K562 (cell line): ENCODE measurements at regions not wholly inside any gene's neighbourhood (a gene's known extent, or its start where the extent isn't known, plus 50 kb on each side); places are given as distances from the start of the nearest gene placed in this dataset.
A peak's percentile ranks its signal among the peaks of the same experiment; 100 is the strongest.

Experiments
- GATAD2B ChIP-seq: fragments of 450-650 bp; IDR thresholded peaks from 2 replicates; pipeline ENCODE4 v1.6.1; 2017; ENCODE audit warnings: mild to moderate bottlenecking, borderline replicate concordance
- KDM1A ChIP-seq, 2 experiments: fragments of 450-650 bp; IDR thresholded peaks; 2 replicates each; pipeline ENCODE4 v1.6.1; 2016; ENCODE audit warnings: mild to moderate bottlenecking in 2 of 2
- KDM5B ChIP-seq: fragments of 200-600 bp; sonication (generic); IDR thresholded peaks from 2 replicates; pipeline ENCODE4 v1.6.1; 2012; ENCODE audit warnings: low read depth, mild to moderate bottlenecking, moderate library complexity, low read length, control low read depth, inconsistent platforms; ENCODE audit not compliant: insufficient replicate concordance
- MAFG ChIP-seq: fragments of 450-650 bp; conservative IDR thresholded peaks from 2 replicates; pipeline ENCODE4 v1.6.1; 2016; ENCODE audit warnings: missing genetic modification characterization, missing compliant biosample characterization
- MYBL2 ChIP-seq, 2 experiments: fragments of 450-650 bp in 1 of 2; sonication (generic) in 1 of 2; formaldehyde crosslinking in 1 of 2; IDR thresholded peaks; 2 replicates each; pipeline versions ENCODE4 v1.6.1 to v1.8.1; 2017 to 2022; ENCODE audit warnings: borderline replicate concordance in 1 of 2, inconsistent platforms in 1 of 2, low read depth in 1 of 2, mild to moderate bottlenecking in 1 of 2, missing genetic modification reagents in 1 of 2, moderate library complexity in 1 of 2
- NELFE ChIP-seq: IDR thresholded peaks from 2 replicates; pipeline ENCODE4 v1.6.1; 2011; ENCODE audit warnings: mild to moderate bottlenecking; ENCODE audit not compliant: insufficient read depth, insufficient read length
- RAD51 ChIP-seq: fragments of 450-650 bp; IDR thresholded peaks from 2 replicates; pipeline ENCODE4 v1.7.1; 2016; ENCODE audit warnings: low read depth, mild to moderate bottlenecking, borderline replicate concordance
- RNF219 ChIP-seq: fragments of 250-450 bp; sonication (Bioruptor Pico); IDR thresholded peaks from 2 replicates; pipeline ENCODE4 v1.5.0; 2022; ENCODE audit warnings: mild to moderate bottlenecking
- SAFB2 ChIP-seq: fragments of 200-400 bp; formaldehyde crosslinking; IDR thresholded peaks from 2 replicates; pipeline ENCODE4 v1.6.1; 2018; ENCODE audit warnings: borderline replicate concordance, low read length, low read depth, moderate library complexity; ENCODE audit not compliant: severe bottlenecking
- ZBED1 ChIP-seq: IDR thresholded peaks from 2 replicates; pipeline ENCODE4 v1.6.1; 2014
- ZNF589 ChIP-seq: fragments of 200-800 bp; sonication (Bioruptor generic); IDR thresholded peaks from 2 replicates; pipeline ENCODE4 v1.6.1; 2016; ENCODE audit warnings: low read depth, missing genetic modification characterization, missing compliant biosample characterization
- ZNF740 ChIP-seq, 3 experiments: fragments of 200-800 bp in 1 of 3; sonication (Bioruptor generic) in 1 of 3; sonication (generic) in 1 of 3; formaldehyde crosslinking in 1 of 3; IDR thresholded peaks; 2 replicates each; pipeline versions ENCODE4 v1.6.1 to v1.8.0; 2016 to 2022; ENCODE audit warnings: mild to moderate bottlenecking in 2 of 3, missing compliant biosample characterization in 2 of 3, missing genetic modification characterization in 2 of 3, missing genetic modification reagents in 1 of 3
- ZZZ3 ChIP-seq: fragments of 450-650 bp; IDR thresholded peaks from 2 replicates; pipeline ENCODE4 v1.6.1; 2016; ENCODE audit warnings: antibody characterized with exemption, mild to moderate bottlenecking, moderate library complexity
- TF ChIP-seq, protein P1 (sequence below), 2 experiments: fragments of 150-350 bp in 1 of 2; IDR thresholded peaks; 2 replicates each; pipeline ENCODE4 v1.6.1; 2012 to 2016; ENCODE audit warnings: low read depth in 2 of 2, low read length in 2 of 2, mild to moderate bottlenecking in 1 of 2, moderate library complexity in 1 of 2
- TF ChIP-seq, protein P2 (sequence below): fragments of 450-650 bp; formaldehyde crosslinking; IDR thresholded peaks from 2 replicates; pipeline ENCODE4 v1.4.0; 2020; ENCODE audit warnings: mild to moderate bottlenecking, moderate library complexity
- TF ChIP-seq, protein P3 (sequence below): fragments of 450-650 bp; formaldehyde crosslinking; IDR thresholded peaks from 2 replicates; pipeline ENCODE4 v1.4.0; 2022; ENCODE audit warnings: mild to moderate bottlenecking, moderate library complexity

DNA sequence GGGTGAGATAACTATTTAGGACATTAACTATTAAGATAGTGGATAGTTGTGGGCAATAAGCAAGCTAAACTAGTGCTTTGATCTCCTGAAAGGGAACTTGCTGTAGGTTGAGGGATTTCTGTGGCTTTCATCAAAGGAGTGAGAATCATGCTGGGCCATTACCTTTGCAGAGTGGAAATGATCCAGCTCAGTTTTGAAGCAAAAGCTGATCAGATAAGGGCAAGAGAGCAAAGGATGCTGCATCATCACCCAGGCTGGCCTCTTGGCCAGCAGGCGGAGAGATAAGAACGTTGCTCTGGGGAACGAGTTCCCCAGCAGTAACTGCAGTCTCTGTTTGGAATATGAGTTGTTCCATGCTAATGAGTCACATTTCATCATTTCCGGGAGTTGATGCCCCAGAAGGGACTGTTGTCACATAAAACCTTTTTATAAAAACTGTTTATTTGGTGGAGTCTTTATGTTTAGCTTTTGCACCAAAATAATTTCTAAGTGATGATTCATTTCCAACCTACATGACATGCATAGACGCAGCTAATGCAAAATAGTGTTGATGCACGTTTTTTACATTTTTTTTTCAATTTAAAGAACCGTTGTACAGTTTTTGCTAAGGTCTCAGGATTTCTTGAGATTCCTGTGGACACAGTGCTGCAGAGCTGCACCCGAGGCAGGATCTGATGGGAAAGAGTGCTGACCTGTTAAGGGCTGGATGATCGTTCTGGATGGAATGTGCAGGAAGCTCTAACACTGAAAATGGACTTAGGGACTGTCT lies 99.3 kb downstream of the ACTBL2 start (continued):
- TF ChIP-seq ZZZ3 (no peak), ZNF589 (CRISPR knock-in tag) (peak; percentile 18; the same call in 1 of the 2 replicates), KDM1A (IDR thresholded peaks at IDR 0.05) (peak; percentile 74 to 77), RAD51 (no peak), MYBL2 (IDR thresholded peaks at IDR 0.05; ENCODE audit: low read depth) (peak; percentile 31; the same call in 1 of the 2 replicates), MYBL2 (CRISPR knock-in tag; IDR thresholded peaks at IDR 0.05; ENCODE audit: borderline replicate concordance) (no peak), ZNF740 (CRISPR knock-in tag; IDR thresholded peaks at IDR 0.05) (no peak), ZNF740 (tag; IDR thresholded peaks at IDR 0.05) (no peak), NELFE (no peak), SAFB2 (no peak), KDM5B (no peak), MAFG (tag) (peak; percentile 90), ZBED1 (no peak), RNF219 (CRISPR knock-in tag) (no peak), GATAD2B (peak; percentile 21; the same call in 1 of the 2 replicates)
- TF ChIP-seq, protein P1, sequence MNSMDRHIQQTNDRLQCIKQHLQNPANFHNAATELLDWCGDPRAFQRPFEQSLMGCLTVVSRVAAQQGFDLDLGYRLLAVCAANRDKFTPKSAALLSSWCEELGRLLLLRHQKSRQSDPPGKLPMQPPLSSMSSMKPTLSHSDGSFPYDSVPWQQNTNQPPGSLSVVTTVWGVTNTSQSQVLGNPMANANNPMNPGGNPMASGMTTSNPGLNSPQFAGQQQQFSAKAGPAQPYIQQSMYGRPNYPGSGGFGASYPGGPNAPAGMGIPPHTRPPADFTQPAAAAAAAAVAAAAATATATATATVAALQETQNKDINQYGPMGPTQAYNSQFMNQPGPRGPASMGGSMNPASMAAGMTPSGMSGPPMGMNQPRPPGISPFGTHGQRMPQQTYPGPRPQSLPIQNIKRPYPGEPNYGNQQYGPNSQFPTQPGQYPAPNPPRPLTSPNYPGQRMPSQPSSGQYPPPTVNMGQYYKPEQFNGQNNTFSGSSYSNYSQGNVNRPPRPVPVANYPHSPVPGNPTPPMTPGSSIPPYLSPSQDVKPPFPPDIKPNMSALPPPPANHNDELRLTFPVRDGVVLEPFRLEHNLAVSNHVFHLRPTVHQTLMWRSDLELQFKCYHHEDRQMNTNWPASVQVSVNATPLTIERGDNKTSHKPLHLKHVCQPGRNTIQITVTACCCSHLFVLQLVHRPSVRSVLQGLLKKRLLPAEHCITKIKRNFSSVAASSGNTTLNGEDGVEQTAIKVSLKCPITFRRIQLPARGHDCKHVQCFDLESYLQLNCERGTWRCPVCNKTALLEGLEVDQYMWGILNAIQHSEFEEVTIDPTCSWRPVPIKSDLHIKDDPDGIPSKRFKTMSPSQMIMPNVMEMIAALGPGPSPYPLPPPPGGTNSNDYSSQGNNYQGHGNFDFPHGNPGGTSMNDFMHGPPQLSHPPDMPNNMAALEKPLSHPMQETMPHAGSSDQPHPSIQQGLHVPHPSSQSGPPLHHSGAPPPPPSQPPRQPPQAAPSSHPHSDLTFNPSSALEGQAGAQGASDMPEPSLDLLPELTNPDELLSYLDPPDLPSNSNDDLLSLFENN (IDR thresholded peaks at IDR 0.05; ENCODE audit: low read depth in 2 of 2, low read length in 2 of 2) = peak in 1 of 2 experiments; percentile 81; a peak in 1 of 4 replicates
- TF ChIP-seq, protein P2, sequence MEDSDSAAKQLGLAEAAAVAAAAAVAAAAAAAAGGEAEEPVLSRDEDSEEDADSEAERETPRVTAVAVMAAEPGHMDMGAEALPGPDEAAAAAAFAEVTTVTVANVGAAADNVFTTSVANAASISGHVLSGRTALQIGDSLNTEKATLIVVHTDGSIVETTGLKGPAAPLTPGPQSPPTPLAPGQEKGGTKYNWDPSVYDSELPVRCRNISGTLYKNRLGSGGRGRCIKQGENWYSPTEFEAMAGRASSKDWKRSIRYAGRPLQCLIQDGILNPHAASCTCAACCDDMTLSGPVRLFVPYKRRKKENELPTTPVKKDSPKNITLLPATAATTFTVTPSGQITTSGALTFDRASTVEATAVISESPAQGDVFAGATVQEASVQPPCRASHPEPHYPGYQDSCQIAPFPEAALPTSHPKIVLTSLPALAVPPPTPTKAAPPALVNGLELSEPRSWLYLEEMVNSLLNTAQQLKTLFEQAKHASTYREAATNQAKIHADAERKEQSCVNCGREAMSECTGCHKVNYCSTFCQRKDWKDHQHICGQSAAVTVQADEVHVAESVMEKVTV (CRISPR knock-in tag) = peak; percentile 30; the same call in 1 of the 2 replicates
- TF ChIP-seq, protein P3, sequence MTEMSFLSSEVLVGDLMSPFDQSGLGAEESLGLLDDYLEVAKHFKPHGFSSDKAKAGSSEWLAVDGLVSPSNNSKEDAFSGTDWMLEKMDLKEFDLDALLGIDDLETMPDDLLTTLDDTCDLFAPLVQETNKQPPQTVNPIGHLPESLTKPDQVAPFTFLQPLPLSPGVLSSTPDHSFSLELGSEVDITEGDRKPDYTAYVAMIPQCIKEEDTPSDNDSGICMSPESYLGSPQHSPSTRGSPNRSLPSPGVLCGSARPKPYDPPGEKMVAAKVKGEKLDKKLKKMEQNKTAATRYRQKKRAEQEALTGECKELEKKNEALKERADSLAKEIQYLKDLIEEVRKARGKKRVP = peak; percentile 83
